GM13976 (cell line): ENCODE measurements at regions not wholly inside any gene's neighbourhood (a gene's known extent, or its start where the extent isn't known, plus 50 kb on each side); places are given as distances from the start of the nearest gene placed in this dataset.

Source experiments
- DNase-seq: peaks from one replicate; pipeline ENCODE4 v3.0.0; 2012; ENCODE audit warnings: low spot score
- in situ Hi-C: fragments of 300-500 bp; cut with MboI; formaldehyde crosslinking; loops from one replicate; pipeline ENCODE4 v1.12.0; 2022; ENCODE audit warnings: low sequenced_read_pairs, mixed read lengths, inconsistent platforms; ENCODE audit not compliant: unreplicated experiment
- TF ChIP-seq, protein P1 (sequence below): IDR thresholded peaks from 2 replicates; pipeline ENCODE4 v1.5.1; 2012; ENCODE audit warnings: borderline replicate concordance, mild to moderate bottlenecking; ENCODE audit not compliant: insufficient read depth; ENCODE audit errors: extremely low read depth, missing control alignments, control extremely low read depth

DNA sequence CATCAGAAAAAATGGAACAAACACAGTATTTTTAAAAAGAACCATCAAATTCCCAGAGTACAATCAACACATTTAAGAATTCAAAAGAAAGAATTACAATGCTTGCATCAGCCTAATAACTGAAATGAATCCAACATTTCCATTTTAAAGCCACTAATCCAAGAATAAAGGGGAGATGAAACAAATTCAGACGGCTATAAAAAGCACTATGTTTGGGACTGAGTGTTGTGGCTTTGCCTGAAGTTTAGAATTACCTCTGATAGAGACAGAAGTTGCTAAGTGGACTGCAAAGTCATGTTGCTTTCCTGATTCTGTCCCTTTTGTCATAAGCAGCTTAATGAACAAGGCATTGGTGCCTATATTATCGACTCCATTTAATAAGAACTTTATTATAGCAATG, 135.4 kb upstream of the RGMB start:
- in situ Hi-C loops, result no loop called here
- DNase-seq, result no peak
- TF ChIP-seq, protein P1, sequence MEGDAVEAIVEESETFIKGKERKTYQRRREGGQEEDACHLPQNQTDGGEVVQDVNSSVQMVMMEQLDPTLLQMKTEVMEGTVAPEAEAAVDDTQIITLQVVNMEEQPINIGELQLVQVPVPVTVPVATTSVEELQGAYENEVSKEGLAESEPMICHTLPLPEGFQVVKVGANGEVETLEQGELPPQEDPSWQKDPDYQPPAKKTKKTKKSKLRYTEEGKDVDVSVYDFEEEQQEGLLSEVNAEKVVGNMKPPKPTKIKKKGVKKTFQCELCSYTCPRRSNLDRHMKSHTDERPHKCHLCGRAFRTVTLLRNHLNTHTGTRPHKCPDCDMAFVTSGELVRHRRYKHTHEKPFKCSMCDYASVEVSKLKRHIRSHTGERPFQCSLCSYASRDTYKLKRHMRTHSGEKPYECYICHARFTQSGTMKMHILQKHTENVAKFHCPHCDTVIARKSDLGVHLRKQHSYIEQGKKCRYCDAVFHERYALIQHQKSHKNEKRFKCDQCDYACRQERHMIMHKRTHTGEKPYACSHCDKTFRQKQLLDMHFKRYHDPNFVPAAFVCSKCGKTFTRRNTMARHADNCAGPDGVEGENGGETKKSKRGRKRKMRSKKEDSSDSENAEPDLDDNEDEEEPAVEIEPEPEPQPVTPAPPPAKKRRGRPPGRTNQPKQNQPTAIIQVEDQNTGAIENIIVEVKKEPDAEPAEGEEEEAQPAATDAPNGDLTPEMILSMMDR, result no peak

DNA sequence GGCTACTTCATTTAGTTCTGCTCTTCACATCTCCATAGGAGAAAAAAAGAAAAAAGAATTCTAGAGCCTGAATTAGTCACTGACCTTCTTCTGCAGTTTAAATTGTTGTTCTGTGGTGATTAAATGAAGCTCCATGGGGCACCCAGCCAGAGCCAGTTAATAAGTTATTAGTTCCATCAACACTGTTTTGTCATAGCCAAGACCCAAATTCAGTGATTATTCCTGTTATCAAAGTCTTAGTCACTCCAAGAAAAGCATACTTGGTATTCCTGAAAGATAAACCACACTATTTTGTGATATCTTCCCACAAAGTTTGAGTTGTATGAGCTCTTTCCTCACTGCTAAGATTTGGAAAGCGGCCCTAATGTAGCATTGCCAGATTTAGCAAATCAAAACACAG, 134.8 kb upstream of the RGMB start:
- in situ Hi-C loops, result no loop called here
- DNase-seq, result no peak
- TF ChIP-seq, protein P1, result no peak

DNA sequence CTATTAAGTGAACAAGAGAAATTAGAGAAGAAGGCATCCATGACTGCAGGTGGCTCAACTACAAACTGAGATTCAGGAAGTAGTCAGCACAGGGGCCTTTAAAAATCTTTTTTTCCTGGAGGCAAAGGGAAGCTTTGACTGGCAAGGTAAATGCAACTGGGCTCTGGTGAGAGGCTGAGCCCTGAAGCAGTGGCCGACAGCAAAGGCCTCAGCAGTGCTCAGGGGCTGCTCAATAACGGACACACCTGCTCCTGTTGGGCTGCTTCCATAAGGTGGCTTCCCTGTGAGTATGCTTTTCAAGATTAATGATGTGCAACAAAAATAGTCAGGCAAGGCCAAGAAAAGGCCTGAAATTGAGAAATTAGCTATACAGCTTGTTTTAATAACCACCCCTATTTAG, 134.2 kb upstream of the RGMB start:
- in situ Hi-C loops, result no loop called here
- TF ChIP-seq, protein P1, result no peak
- DNase-seq, result no peak

DNA sequence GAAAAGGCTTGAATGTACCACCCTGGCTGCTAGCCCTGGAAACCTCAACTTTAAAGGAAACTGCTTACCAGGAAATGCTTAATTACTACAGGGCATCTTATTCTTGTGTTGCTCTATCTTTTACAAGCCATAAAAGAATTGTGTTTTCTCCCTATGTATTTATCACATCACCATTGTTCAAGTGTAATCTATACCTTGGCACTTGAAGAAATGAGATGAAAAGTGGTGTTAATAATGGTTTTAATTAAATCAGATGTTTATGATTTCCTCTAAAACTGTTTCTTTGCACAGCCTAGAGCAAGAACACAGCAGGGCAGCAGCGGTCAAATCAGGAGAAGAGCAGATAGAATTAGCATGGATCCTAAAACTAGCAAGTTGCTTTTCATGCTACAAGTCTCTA, 131.8 kb upstream of the RGMB start:
- in situ Hi-C loops, result no loop called here
- no peak for DNase-seq

DNA sequence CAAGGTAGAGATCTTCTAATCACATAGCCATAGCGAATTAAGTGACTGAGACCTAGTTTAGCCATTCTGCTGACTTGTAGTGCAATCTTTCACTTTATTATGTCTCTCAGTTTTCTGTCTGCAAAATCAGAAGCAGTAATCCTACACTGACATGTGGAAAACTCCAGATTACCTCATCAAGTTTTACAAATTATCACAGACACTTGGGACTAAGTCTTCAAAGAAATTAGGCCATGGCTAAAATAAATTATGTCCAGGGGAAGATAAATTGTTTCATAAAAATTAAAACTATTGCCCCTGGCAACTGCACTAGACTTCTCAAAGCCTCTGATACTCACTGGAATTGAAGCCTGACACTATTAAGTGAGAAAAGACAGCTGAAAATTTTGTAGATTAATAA, 129.9 kb upstream of the RGMB start:
- TF ChIP-seq, protein P1, result no peak
- DNase-seq, result no peak
- in situ Hi-C loops, result no loop called here

More for the DNA sequence above, 131.8 kb upstream of the RGMB start:
- TF ChIP-seq, protein P1, result no peak

DNA sequence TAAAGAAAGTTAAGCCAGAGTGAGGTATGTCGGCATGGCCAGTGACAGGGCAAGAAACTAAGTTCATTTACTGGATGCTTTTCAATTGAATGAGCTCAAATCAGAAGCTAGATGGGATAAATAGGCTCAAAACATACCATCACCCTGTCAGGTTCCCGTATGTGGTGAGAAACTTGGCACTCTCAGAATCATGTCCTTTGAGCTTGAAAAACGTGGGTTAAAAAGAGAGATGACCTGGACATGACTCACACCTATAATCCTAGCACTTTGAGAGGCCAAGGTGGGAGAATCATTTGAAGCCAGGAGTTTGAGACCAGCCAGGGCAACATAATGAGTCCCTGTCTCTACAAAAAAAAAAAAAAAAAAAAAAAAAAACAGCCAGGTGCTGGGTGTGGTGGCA, 121.7 kb upstream of the RGMB start:
- TF ChIP-seq, protein P1, result no peak
- in situ Hi-C loops, result no loop called here
- no peak for DNase-seq
